PC-9 (cell line): ENCODE measurements at regions not wholly inside any gene's neighbourhood (a gene's known extent, or its start where the extent isn't known, plus 50 kb on each side); places are given as distances from the start of the nearest gene placed in this dataset.

Source experiments
- CTCF ChIP-seq: fragments of 200-600 bp; sonication (generic); conservative IDR thresholded peaks from 2 replicates; pipeline ENCODE4 v1.6.1; 2017; ENCODE audit warnings: mixed run types, antibody characterized with exemption, mild to moderate bottlenecking, moderate library complexity
- EZH2 ChIP-seq: fragments of 200-600 bp; sonication (generic); IDR thresholded peaks from 2 replicates; pipeline ENCODE4 v1.8.0; 2017; ENCODE audit warnings: antibody characterized with exemption, low read depth

- TF ChIP-seq CTCF = no peak
- TF ChIP-seq EZH2 = no peak
Measured at GRCh38 chr3:67176396-67176795, 178.3 kb downstream of the KBTBD8 start.
